ENCODE measurements at regions not wholly inside any gene's neighbourhood (a gene's known extent, or its start where the extent isn't known, plus 50 kb on each side); places are given as distances from the start of the nearest gene placed in this dataset.

DNA sequence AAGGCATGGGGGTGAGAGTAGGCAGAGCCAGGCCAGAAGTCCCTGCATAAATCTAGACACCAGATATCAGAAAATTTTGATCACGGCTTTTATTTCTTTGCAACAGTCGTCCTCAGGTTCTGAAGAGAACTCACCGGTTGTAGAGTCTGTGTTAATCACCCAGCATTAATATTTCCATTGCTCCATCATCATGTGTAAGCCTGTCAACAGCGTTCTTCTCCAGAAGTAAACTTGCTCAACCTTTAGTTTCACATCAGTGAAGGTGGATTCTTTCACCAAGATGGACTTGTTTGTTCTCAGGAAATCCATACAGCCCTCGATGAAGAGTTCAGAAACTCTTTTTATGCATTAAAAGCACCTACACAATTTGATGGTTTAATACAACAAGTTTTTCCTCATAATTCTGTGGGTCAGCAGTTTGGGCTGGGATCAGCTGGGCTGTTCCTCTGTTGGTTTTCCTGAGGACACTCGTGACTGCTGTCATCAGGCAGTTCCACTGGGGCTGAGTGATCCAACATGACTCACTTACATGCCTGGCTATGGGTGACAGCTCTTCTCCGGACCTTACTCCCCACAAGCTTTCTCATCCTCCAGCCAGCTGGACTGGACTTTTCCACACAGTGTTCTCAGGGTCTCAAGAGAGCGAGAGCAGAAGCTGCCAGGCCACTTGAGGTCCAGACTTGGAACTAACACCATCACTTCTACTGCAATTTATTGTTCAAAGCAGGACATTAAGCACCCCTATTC lies 303.4 kb downstream of the ZNF621 start:
- H3K27me3 ChIP-seq (ENCODE audit: insufficient read depth, low read length) = no peaks in the 10 kb centered on the region
- no peaks in the 10 kb centered on the region for H3K4me1 ChIP-seq (ENCODE audit: insufficient read depth, low read length)
- H3K9me3 ChIP-seq (ENCODE audit: insufficient read depth, low read depth, low read length) = no peaks in the 10 kb centered on the region
- H3K36me3 ChIP-seq (ENCODE audit: insufficient read depth, low read depth, low read length) = no peaks in the 10 kb centered on the region
- no peak overlapping the region for H3K4me3 ChIP-seq (ENCODE audit: low read length)
- H3K27ac ChIP-seq (ENCODE audit: low read length) = no peak overlapping the region
- H3K9ac ChIP-seq (ENCODE audit: low read depth, low read length) = no peak overlapping the region

DNA sequence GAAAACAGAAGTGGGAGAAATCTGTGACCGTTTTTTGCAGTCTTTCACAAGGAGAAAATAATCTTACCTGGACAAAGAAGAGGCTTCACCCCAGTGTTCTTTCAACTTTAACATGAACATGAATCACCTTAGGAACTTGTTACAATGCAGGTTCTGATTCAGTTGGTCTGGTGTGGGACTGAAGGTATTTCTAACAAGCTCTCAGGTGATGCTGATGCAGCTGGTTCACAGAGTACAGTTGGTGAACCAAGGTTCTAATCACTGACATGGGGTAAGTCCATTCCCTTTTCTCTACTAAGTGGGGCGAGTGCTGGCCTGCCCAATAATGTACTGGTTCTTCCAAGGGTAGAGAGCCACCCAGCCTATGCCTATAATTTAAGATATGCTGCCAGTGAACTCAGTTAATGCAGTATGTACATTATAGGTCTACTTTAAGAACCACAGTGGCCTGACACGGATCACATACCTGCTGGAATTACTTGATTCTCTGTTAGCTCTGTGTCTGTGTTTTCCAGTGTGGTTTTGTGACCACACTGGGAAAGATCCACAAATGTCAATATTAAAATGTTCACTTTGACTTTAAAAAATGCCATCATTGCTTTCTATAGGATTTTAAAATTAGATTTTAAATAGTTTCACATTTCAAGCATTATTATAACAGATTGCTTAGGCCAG lies 304.1 kb downstream of the ZNF621 start:
- H3K27ac ChIP-seq (ENCODE audit: low read length) = no peak overlapping the region
- no peaks in the 10 kb centered on the region for H3K9me3 ChIP-seq (ENCODE audit: insufficient read depth, low read depth, low read length)
- H3K9ac ChIP-seq (ENCODE audit: low read depth, low read length) = no peak overlapping the region
- no peaks in the 10 kb centered on the region for H3K27me3 ChIP-seq (ENCODE audit: insufficient read depth, low read length)
- H3K36me3 ChIP-seq (ENCODE audit: insufficient read depth, low read depth, low read length) = no peaks in the 10 kb centered on the region
- no peaks in the 10 kb centered on the region for H3K4me1 ChIP-seq (ENCODE audit: insufficient read depth, low read length)
- H3K4me3 ChIP-seq (ENCODE audit: low read length) = no peak overlapping the region

DNA sequence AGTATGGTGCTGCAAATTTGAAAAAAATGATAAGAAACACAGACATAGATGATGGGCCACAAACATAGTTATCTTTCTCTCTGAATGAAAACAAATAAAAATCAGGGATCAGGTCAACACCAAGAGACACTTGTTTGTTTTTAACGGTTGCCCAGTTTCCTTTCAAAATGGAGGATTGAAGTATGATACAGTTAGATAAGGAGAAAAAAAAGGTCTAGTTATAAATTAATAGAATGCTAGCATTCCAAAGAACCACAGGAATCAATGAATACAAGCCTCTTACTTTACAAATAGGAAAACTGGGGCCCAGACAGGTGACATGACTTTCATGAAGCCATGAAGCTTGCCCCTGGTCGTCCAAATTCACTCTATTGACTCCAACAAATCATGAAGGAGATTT lies 305.1 kb downstream of the ZNF621 start:
- Histone ChIP-seq H3K27ac (ENCODE audit: low read length) (no peak overlapping the region), H3K9me3 (ENCODE audit: insufficient read depth, low read depth, low read length) (no peaks in the 10 kb centered on the region), H3K4me1 (ENCODE audit: insufficient read depth, low read length) (no peaks in the 10 kb centered on the region), H3K27me3 (ENCODE audit: insufficient read depth, low read length) (no peaks in the 10 kb centered on the region), H3K36me3 (ENCODE audit: insufficient read depth, low read depth, low read length) (no peaks in the 10 kb centered on the region), H3K4me3 (ENCODE audit: low read length) (no peak overlapping the region), H3K9ac (ENCODE audit: low read depth, low read length) (no peak overlapping the region)

DNA sequence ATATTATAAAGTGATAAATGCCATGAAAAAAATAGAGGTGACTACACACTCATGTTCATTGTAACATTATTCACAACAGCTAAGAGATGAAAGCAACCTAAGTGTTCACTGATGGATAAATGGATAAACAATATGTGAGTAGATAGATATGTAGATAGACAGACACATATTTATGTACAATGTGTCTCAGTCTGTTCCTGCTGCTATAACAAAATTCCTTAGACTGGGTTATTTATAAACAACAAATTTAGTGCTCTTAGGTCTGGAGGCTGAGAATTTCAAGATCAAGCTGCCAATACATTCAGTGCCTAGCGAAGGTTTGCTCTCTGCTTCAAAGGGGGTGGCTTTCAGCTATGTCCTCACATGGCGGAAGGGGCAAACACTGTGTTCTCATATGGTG lies 312.5 kb downstream of the ZNF621 start:
- Histone ChIP-seq H3K27me3 (ENCODE audit: insufficient read depth, low read length) (no peaks in the 10 kb centered on the region), H3K9ac (ENCODE audit: low read depth, low read length) (no peak overlapping the region), H3K4me1 (ENCODE audit: insufficient read depth, low read length) (no peaks in the 10 kb centered on the region), H3K9me3 (ENCODE audit: insufficient read depth, low read depth, low read length) (no peaks in the 10 kb centered on the region), H3K4me3 (ENCODE audit: low read length) (no peak overlapping the region), H3K27ac (ENCODE audit: low read length) (no peak overlapping the region), H3K36me3 (ENCODE audit: insufficient read depth, low read depth, low read length) (no peaks in the 10 kb centered on the region)

DNA sequence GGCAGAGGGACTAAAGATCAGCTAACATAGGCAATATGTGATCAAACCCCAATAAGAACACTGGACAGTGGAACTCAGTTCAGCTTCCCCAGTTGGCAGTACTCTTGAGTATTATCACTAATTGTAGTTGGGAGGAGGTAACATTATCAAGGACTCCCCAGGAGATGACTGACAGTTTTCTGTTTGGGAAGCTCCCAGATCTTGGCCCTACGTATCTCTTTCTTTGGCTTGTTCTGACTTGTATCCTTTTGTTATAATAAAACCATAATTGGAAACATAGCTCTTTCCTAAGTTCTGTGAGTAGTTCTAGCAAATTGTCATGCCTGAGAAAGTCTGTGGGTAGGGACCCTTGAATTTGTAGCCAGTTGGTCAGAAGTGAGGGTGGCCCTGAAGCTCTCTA lies 316.4 kb downstream of the ZNF621 start:
- Histone ChIP-seq H3K4me1 (ENCODE audit: insufficient read depth, low read length) (0 out of 2 replicates have a peak, but pooled peaks cover 11% of the 10 kb centered on the region), H3K4me3 (ENCODE audit: low read length) (no peak overlapping the region), H3K27ac (ENCODE audit: low read length) (no peak overlapping the region), H3K27me3 (ENCODE audit: insufficient read depth, low read length) (no peaks in the 10 kb centered on the region), H3K9me3 (ENCODE audit: insufficient read depth, low read depth, low read length) (0 out of 2 replicates have a peak, but pooled peaks cover 3% of the 10 kb centered on the region), H3K36me3 (ENCODE audit: insufficient read depth, low read depth, low read length) (no peaks in the 10 kb centered on the region), H3K9ac (ENCODE audit: low read depth, low read length) (no peak overlapping the region)

DNA sequence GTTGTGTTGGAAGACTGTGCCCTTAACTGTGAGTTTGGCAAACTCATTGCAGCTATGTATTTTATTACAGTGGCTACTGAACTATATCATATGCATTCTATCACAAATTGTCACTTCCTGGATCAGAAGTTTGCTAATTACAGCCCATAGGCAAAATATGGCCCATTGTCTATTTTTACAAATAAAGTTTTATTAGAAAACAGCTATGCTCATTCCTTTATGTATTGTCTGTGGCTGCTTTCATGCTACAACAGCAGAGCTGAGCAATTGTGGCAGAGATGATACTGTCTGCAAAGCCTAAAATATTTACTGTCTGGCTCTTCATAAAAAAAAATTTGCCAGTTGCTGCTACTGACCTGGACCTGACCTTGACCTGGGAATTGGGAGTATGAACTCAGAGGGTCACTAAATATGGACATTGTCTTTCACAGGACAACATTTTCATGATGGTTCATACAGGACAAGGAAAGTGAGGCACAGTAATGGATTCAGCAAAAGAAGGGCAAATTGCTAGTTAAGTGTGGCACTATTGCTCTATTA lies 316.9 kb downstream of the ZNF621 start:
- H3K9me3 ChIP-seq (ENCODE audit: insufficient read depth, low read depth, low read length) = 0 out of 2 replicates have a peak, but pooled peaks cover 3% of the 10 kb centered on the region
- H3K4me1 ChIP-seq (ENCODE audit: insufficient read depth, low read length) = 0 out of 2 replicates have a peak, but pooled peaks cover 14% of the 10 kb centered on the region
- no peak overlapping the region for H3K9ac ChIP-seq (ENCODE audit: low read depth, low read length)
- no peak overlapping the region for H3K27ac ChIP-seq (ENCODE audit: low read length)
- no peaks in the 10 kb centered on the region for H3K27me3 ChIP-seq (ENCODE audit: insufficient read depth, low read length)
- no peaks in the 10 kb centered on the region for H3K36me3 ChIP-seq (ENCODE audit: insufficient read depth, low read depth, low read length)
- no peak overlapping the region for H3K4me3 ChIP-seq (ENCODE audit: low read length)

GRCh38 chr3:40842714-40843113 lies 318.0 kb downstream of the ZNF621 start:
- H3K9ac ChIP-seq (ENCODE audit: low read depth, low read length) = no peak overlapping the region
- no peaks in the 10 kb centered on the region for H3K36me3 ChIP-seq (ENCODE audit: insufficient read depth, low read depth, low read length)
- 0 out of 2 replicates have a peak, but pooled peaks cover 3% of the 10 kb centered on the region for H3K9me3 ChIP-seq (ENCODE audit: insufficient read depth, low read depth, low read length)
- H3K27ac ChIP-seq (ENCODE audit: low read length) = no peak overlapping the region
- no peak overlapping the region for H3K4me3 ChIP-seq (ENCODE audit: low read length)
- H3K27me3 ChIP-seq (ENCODE audit: insufficient read depth, low read length) = no peaks in the 10 kb centered on the region
- H3K4me1 ChIP-seq (ENCODE audit: insufficient read depth, low read length) = peaks cover 19% of the 10 kb centered on the region; the same call in 1 of the 2 replicates

- Histone ChIP-seq H3K27ac (ENCODE audit: low read length) (no peak overlapping the region), H3K4me1 (ENCODE audit: insufficient read depth, low read length) (peaks cover 24% of the 10 kb centered on the region; the same call in 1 of the 2 replicates), H3K36me3 (ENCODE audit: insufficient read depth, low read depth, low read length) (no peaks in the 10 kb centered on the region), H3K9ac (ENCODE audit: low read depth, low read length) (no peak overlapping the region), H3K27me3 (ENCODE audit: insufficient read depth, low read length) (no peaks in the 10 kb centered on the region), H3K4me3 (ENCODE audit: low read length) (no peak overlapping the region), H3K9me3 (ENCODE audit: insufficient read depth, low read depth, low read length) (0 out of 2 replicates have a peak, but pooled peaks cover 3% of the 10 kb centered on the region)
These were observed 318.5 kb downstream of the ZNF621 start for GRCh38 chr3:40843208-40843624.

- Histone ChIP-seq H3K9ac (ENCODE audit: low read depth, low read length) (no peak overlapping the region), H3K27ac (ENCODE audit: low read length) (no peak overlapping the region), H3K9me3 (ENCODE audit: insufficient read depth, low read depth, low read length) (0 out of 2 replicates have a peak, but pooled peaks cover 3% of the 10 kb centered on the region), H3K4me1 (ENCODE audit: insufficient read depth, low read length) (peaks cover 28% of the 10 kb centered on the region; the same call in 1 of the 2 replicates), H3K27me3 (ENCODE audit: insufficient read depth, low read length) (no peaks in the 10 kb centered on the region), H3K4me3 (ENCODE audit: low read length) (no peak overlapping the region), H3K36me3 (ENCODE audit: insufficient read depth, low read depth, low read length) (no peaks in the 10 kb centered on the region)
These were observed 319.2 kb downstream of the ZNF621 start for GRCh38 chr3:40843851-40844548.

- Histone ChIP-seq H3K36me3 (ENCODE audit: insufficient read depth, low read depth, low read length) (no peaks in the 10 kb centered on the region), H3K4me1 (ENCODE audit: insufficient read depth, low read length) (peaks cover 28% of the 10 kb centered on the region; the same call in 1 of the 2 replicates), H3K27me3 (ENCODE audit: insufficient read depth, low read length) (no peaks in the 10 kb centered on the region), H3K9ac (ENCODE audit: low read depth, low read length) (no peak overlapping the region), H3K27ac (ENCODE audit: low read length) (no peak overlapping the region), H3K4me3 (ENCODE audit: low read length) (no peak overlapping the region), H3K9me3 (ENCODE audit: insufficient read depth, low read depth, low read length) (0 out of 2 replicates have a peak, but pooled peaks cover 3% of the 10 kb centered on the region)
These were observed 320.1 kb downstream of the ZNF621 start for GRCh38 chr3:40844896-40845295.

DNA sequence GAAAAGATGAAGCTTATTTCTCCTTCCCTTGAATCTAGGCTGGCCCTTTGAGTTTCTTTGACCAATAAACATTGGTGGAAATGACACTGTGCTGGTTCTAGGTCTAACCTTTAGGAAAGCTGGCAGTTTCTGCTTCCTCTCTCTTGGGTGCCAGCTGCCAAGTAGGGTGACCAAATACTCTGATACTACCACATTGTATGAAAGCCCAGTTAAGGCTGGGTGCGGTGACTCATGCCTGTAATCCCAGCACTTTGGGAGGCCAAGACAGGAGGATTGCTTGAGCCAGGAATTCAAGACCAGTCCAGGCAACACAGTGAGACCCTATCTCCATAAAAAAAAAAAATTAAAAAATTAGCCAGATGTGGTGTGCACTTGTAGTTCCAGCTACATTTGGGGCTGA lies 320.7 kb downstream of the ZNF621 start:
- peaks cover 28% of the 10 kb centered on the region; the same call in 1 of the 2 replicates for H3K4me1 ChIP-seq (ENCODE audit: insufficient read depth, low read length)
- H3K36me3 ChIP-seq (ENCODE audit: insufficient read depth, low read depth, low read length) = no peaks in the 10 kb centered on the region
- no peak overlapping the region for H3K27ac ChIP-seq (ENCODE audit: low read length)
- H3K9ac ChIP-seq (ENCODE audit: low read depth, low read length) = no peak overlapping the region
- H3K27me3 ChIP-seq (ENCODE audit: insufficient read depth, low read length) = no peaks in the 10 kb centered on the region
- H3K9me3 ChIP-seq (ENCODE audit: insufficient read depth, low read depth, low read length) = 0 out of 2 replicates have a peak, but pooled peaks cover 3% of the 10 kb centered on the region
- no peak overlapping the region for H3K4me3 ChIP-seq (ENCODE audit: low read length)

All from iPS-20b (cell line).